LNCAP (cell line): ENCODE measurements at regions not wholly inside any gene's neighbourhood (a gene's known extent, or its start where the extent isn't known, plus 50 kb on each side); places are given as distances from the start of the nearest gene placed in this dataset.

Experiments
- CTCF ChIP-seq: fragments of 450-650 bp; IDR thresholded peaks from 2 replicates; pipeline ENCODE4 v1.5.1; 2017; ENCODE audit warnings: mild to moderate bottlenecking

- no peak for TF ChIP-seq CTCF
Measured at GRCh38 chr14:49314737-49315136, 271.4 kb downstream of the RPS29 start.

GRCh38 chr14:49313108-49313507 lies 273.1 kb downstream of the RPS29 start:
- no peak for TF ChIP-seq CTCF

GRCh38 chr14:49310298-49310697 lies 275.9 kb downstream of the RPS29 start:
- TF ChIP-seq CTCF: no peak

GRCh38 chr14:49306152-49306751 lies 279.9 kb downstream of the RPS29 start:
- peak; percentile 57 for TF ChIP-seq CTCF

- no peak for TF ChIP-seq CTCF
Measured at GRCh38 chr14:49303946-49304516, 282.1 kb downstream of the RPS29 start.

- no peak for TF ChIP-seq CTCF
Measured at GRCh38 chr14:49297102-49297501, 289.1 kb downstream of the RPS29 start.

- no peak for TF ChIP-seq CTCF
Measured at GRCh38 chr14:49294621-49295148, 291.5 kb downstream of the RPS29 start.
